ENCODE measurements at regions not wholly inside any gene's neighbourhood (a gene's known extent, or its start where the extent isn't known, plus 50 kb on each side); places are given as distances from the start of the nearest gene placed in this dataset.
"Not testable (repeated sequence)": the region's sequence is repeated elsewhere in the genome, so short reads cannot be mapped to it uniquely, and the experiment has no call there.

DNA sequence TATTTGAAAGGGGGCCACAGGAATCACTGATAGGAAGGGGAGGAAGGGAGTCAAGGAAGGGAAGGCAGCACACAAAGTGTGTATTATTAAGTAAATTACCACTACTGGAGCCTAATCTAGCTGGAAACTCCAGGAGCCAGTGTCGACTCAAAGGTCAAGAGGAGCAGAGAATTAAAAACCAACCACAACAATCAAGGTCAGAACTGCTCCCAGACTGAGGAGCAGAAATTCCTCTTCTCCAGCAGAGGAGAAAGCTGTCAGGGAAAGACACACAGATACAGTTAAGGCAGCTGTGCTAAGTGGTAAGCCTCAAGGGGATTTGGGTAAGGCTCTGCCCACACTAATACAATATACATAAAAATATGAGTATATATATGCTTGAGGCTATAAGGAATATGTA, 87.5 kb upstream of the PTPN13 start:
- peak; percentile 61 for DNase-seq (ENCODE audit: low read depth)
- in situ Hi-C loops (cut with HindIII; ENCODE audit: low pct_unique_long_range_greater_than_20kb, low sequenced_read_pairs) = no loop called here

DNA sequence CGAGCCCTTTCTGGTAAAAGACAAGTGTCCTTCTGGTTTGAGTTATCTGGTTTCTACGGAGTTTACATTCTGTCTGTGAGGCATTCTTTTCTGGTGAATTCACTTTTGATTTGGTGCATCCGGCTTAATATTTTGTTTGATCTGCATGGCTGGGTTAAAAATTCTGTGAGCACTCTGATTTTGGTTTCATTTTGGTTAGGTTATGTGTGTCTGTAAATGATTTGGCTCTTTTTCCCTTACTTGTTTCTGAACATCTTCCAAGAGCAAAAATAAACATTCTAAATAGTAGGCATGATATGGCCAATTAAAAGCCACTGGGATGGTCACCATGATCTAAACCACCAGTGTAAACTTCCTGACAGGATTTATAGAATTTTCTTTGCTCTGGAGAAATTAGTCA, 85.7 kb upstream of the PTPN13 start:
- peak; percentile 86 for DNase-seq (ENCODE audit: low read depth)
- in situ Hi-C loops (cut with HindIII; ENCODE audit: low pct_unique_long_range_greater_than_20kb, low sequenced_read_pairs) = no loop called here

- in situ Hi-C loops (cut with HindIII; ENCODE audit: low pct_unique_long_range_greater_than_20kb, low sequenced_read_pairs) = no loop called here
Measured at GRCh38 chr4:86511590-86511989, 82.5 kb upstream of the PTPN13 start.

DNA sequence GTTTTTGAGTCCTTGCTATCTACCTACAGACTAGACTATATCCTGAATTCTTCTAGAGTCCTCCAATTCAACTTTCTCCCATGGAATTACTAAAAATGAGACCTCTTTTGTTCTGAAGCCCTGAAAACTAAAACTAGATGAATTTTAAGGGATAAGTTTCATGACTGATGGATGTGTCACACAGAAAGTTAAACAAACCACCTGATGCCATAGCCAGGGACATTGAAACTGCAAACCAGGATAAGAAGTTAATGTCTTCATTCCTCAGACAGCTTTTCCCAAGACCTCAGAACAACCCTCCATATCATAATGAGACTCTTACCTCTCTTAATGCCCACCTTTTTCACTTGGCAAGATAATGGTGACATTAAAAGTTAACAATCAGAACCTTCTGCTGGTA, 81.5 kb upstream of the PTPN13 start:
- in situ Hi-C loops (cut with HindIII; ENCODE audit: low pct_unique_long_range_greater_than_20kb, low sequenced_read_pairs) = no loop called here
- no peak for DNase-seq (ENCODE audit: low read depth)

More at GRCh38 chr4:86511590-86511989, 82.5 kb upstream of the PTPN13 start:
- DNase-seq (ENCODE audit: low read depth) = no peak

- in situ Hi-C loops (cut with HindIII; ENCODE audit: low pct_unique_long_range_greater_than_20kb, low sequenced_read_pairs); DNase-seq (ENCODE audit: low read depth): not testable (repeated sequence)
Measured at GRCh38 chr4:86515963-86516362, 78.2 kb upstream of the PTPN13 start.

- in situ Hi-C loops (cut with HindIII; ENCODE audit: low pct_unique_long_range_greater_than_20kb, low sequenced_read_pairs) = no loop called here
- no peak for DNase-seq (ENCODE audit: low read depth)
Measured at GRCh38 chr4:86521373-86521969, 72.6 kb upstream of the PTPN13 start.

DNA sequence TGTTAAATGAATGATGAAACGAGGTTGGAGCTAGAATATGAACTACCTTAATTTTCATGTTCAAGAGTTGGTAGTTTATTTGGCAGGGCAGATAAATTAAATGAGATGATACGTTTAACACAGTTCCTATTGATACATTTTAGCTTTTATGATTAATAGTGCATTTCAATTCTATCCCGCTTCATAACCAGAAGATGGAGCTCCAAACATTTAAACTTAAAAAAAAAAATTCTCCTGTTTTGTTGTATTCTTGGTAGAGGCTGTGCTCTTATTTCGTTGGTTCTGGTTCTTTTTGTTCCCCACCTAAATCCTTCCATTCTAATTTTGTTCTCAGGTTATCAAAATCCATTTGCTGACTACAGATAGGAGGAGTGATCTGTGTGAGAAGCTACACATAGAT, 71.8 kb upstream of the PTPN13 start:
- in situ Hi-C loops (cut with HindIII; ENCODE audit: low pct_unique_long_range_greater_than_20kb, low sequenced_read_pairs) = no loop called here
- no peak for DNase-seq (ENCODE audit: low read depth)

DNA sequence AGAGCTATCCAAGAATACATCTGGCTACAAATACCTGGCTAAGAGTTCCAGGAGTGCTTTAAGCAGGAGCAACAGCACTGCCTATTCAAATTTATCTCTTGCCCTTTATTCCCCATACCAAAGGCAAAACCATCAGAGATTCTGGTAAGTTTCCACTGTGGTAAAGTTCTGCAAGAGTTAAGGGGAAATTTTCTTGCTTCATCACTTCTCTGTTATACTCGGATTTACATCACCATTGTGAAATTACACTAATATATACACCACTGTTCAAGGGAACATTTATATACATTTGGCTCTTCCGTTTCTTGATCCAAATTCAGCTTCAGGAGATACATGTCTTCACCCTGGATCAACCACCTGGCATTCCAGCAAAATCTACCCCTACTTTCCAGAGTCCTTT, 70.8 kb upstream of the PTPN13 start:
- in situ Hi-C loops (cut with HindIII; ENCODE audit: low pct_unique_long_range_greater_than_20kb, low sequenced_read_pairs) = no loop called here

DNA sequence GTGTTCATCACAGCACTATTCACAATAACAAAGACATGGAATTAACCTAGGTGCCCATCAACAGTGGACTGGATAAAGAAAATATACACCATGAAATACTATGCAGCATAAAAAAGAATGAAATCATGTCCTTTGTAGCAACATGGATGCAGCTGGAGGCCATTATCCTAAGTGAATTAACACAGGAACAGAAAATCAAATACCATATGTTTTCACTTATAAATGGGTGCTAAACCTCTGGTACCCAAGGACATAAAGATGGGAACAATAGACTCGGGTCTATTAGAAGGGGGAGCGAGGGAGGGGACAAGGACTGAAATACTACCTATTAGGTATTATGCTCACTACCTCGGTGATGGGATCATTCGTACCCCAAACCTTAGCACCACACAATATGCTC, 66.4 kb upstream of the PTPN13 start:
- DNase-seq (ENCODE audit: low read depth); in situ Hi-C loops (cut with HindIII; ENCODE audit: low pct_unique_long_range_greater_than_20kb, low sequenced_read_pairs): not testable (repeated sequence)

More for the DNA sequence above, 70.8 kb upstream of the PTPN13 start:
- DNase-seq (ENCODE audit: low read depth) = no peak

DNA sequence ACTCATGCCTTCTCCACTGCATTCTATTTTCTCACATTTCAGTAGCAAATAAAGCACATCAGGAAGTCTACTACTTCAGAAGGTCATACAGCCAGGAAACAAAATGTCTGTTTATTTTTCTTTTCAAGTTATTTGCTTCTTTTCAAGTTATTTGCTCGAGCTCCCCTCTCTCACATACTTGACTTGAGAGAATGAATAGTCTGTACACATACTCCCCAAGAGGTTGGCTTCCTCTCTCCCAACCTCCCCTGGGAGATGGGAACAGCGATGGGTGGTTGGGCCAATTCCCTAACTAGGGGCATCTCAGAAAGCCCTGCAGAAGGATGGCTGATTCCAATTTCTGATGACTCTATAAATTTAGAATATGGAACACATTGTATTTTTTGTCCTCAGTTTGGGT, 64.7 kb upstream of the PTPN13 start:
- DNase-seq (ENCODE audit: low read depth) = no peak
- in situ Hi-C loops (cut with HindIII; ENCODE audit: low pct_unique_long_range_greater_than_20kb, low sequenced_read_pairs) = no loop called here

DNA sequence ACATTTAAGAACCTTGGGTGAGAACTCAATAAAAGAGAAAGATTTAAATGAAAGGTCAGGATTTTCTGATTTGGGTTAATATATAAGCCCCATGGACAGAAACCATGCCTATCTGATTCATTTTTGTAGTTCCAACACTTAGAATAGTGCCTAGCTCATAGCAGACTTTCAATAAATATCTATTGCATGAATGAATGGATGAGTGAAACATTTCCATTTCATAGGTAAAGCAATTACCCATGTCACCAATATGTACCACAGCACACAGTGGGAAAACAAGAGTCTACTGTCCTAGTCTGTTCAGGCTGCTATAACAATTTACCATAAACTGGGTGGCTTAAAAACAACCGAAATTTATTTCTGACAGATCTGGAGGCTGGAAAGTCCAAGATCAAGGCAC, 63.9 kb upstream of the PTPN13 start:
- no peak for DNase-seq (ENCODE audit: low read depth)
- in situ Hi-C loops (cut with HindIII; ENCODE audit: low pct_unique_long_range_greater_than_20kb, low sequenced_read_pairs) = no loop called here

GRCh38 chr4:86531440-86531839, 62.7 kb upstream of the PTPN13 start:
- in situ Hi-C loops (cut with HindIII; ENCODE audit: low pct_unique_long_range_greater_than_20kb, low sequenced_read_pairs) = no loop called here
- no peak for DNase-seq (ENCODE audit: low read depth)

DNA sequence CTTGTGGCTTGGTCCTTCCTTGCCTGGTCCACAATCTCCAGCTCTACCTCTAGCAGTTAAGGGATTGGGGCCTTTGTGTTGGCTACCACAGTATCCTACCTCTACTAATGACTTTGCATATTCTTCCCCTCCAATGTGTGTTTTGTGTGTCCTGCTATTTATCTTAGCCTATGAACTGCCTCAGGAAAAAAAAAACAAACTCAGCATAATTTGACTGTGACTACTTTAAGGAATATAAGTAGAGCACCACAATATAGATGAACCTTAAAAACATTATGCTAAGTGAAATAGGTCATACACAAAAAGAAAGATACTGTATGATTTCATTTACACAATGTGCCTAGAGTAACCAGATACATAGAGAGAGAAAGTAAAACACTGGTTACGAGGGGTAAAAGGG, 61.3 kb upstream of the PTPN13 start:
- in situ Hi-C loops (cut with HindIII; ENCODE audit: low pct_unique_long_range_greater_than_20kb, low sequenced_read_pairs) = no loop called here

GRCh38 chr4:86536151-86536550, 58.0 kb upstream of the PTPN13 start:
- in situ Hi-C loops (cut with HindIII; ENCODE audit: low pct_unique_long_range_greater_than_20kb, low sequenced_read_pairs) = no loop called here

More for the DNA sequence above, 61.3 kb upstream of the PTPN13 start:
- DNase-seq (ENCODE audit: low read depth) = no peak

GRCh38 chr4:86542319-86543027, 51.6 kb upstream of the PTPN13 start:
- in situ Hi-C loops (cut with HindIII; ENCODE audit: low pct_unique_long_range_greater_than_20kb, low sequenced_read_pairs) = no loop called here
- DNase-seq (ENCODE audit: low read depth) = no peak

More at GRCh38 chr4:86536151-86536550, 58.0 kb upstream of the PTPN13 start:
- no peak for DNase-seq (ENCODE audit: low read depth)

- in situ Hi-C loops (cut with HindIII; ENCODE audit: low pct_unique_long_range_greater_than_20kb, low sequenced_read_pairs) = no loop called here
- DNase-seq (ENCODE audit: low read depth) = no peak
Measured at GRCh38 chr4:86543080-86543479, 51.0 kb upstream of the PTPN13 start.

DNA sequence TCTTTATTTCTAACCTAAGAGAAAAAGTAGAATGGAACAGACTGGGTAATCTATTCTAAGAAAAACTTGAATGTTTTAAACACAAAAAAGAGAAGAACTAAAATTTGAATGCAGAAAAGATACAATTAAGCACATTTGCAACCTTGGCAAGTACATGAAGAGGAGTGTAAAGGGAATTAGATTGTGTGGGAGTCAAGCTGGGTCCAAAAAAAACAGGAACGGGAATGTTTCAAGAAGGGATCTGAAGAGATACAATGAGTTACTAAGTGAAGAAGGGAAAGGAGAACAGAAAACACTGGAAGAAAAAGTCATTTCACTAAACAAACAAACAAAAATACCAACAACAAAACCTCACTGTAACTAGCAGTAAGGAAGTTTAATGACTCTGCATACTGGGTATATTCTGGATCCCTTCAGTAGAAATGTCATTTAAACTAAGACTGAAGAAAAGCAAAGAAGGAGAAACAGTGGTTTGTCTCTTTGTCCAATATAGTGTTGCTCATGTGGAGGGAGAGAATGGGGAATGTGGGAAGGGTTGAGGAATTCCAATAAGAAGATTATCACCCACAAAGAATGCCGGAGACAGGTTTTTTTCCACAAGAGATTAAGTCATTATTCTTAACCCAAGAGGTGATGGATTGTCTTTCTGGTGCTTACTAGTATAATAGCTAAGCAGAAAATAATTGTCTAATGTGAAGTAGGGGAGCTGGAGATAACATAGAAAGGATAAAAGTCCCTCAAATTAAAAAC, 50.4 kb upstream of the PTPN13 start:
- peak; percentile 4 for DNase-seq (ENCODE audit: low read depth)
- in situ Hi-C loops (cut with HindIII; ENCODE audit: low pct_unique_long_range_greater_than_20kb, low sequenced_read_pairs) = no loop called here

DNA sequence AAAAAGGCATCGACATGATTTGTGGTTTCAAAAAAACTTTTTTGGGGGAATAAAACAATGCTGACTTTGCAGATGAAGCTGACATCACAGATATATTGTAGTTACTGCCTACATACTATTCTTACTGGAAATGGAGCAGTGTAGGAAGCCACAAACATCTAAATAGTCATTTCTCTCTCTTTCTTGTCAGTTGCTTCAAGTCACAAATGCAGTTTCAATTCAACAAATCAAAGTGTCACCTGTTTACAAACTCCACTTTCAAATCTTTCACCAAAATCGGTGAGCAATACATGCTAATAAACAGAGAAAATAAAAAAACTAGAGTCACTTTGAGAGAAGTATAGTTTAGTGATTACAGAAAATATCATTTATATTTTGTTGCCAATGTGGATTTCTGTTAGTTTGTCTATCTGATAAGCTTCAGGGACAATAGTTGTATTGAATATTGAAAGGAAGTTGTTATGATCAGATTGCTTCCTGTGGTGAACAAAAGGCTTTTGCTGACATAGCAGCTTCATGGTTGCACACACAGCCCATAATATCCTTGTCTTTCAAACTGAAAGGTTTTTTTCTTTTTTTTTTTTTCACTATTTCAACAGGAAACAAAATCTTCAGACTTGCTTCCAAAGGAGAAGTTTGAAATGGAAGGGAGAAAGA, 49.7 kb upstream of the PTPN13 start:
- in situ Hi-C loops (cut with HindIII; ENCODE audit: low pct_unique_long_range_greater_than_20kb, low sequenced_read_pairs) = no loop called here
- no peak for DNase-seq (ENCODE audit: low read depth)
